Tibial artery (tissue), 4 donors: ENCODE measurements at regions not wholly inside any gene's neighbourhood (a gene's known extent, or its start where the extent isn't known, plus 50 kb on each side); places are given as distances from the start of the nearest gene placed in this dataset.

Experiments used
- DNase-seq, 2 donors: peaks; one replicate each; pipeline ENCODE4 v3.0.0-alpha.2; 2019
- H3K27ac ChIP-seq, 2 donors: fragments of 200-600 bp; sonication (generic) in 1 of 2; 1 replicate in 1 of 2; 2 replicates in 1 of 2; pipeline ENCODE4 v1.5.1; 2018 to 2019; ENCODE audit warnings: mild to moderate bottlenecking in 1 of 2
- H3K27me3 ChIP-seq, 2 donors: fragments of 200-600 bp; sonication (generic) in 1 of 2; one replicate each; pipeline versions ENCODE4 v1.5.1 to v1.6.0; 2016 to 2019
- H3K36me3 ChIP-seq, 3 donors: fragments of 200-600 bp; sonication (generic) in 2 of 3; one replicate each; pipeline ENCODE4 v1.5.1; 2016 to 2019; ENCODE audit warnings: mild to moderate bottlenecking in 2 of 3
- H3K4me1 ChIP-seq, 4 donors: fragments of 200-600 bp; sonication (generic) in 2 of 4; 1 replicate in 3 of 4; 2 replicates in 1 of 4; pipeline ENCODE4 v1.5.1; 2016 to 2019
- H3K4me3 ChIP-seq, 2 donors: fragments of 200-600 bp; sonication (generic) in 1 of 2; 1 replicate in 1 of 2; 2 replicates in 1 of 2; pipeline ENCODE4 v1.5.1; 2018 to 2019; ENCODE audit warnings: mild to moderate bottlenecking in 2 of 2
- H3K9me3 ChIP-seq, 3 donors: fragments of 200-600 bp; sonication (generic) in 1 of 3; one replicate each; pipeline ENCODE4 v1.5.1; 2016 to 2019
- intact Hi-C: fragments of 100-400 bp; cut with DNase I; formaldehyde crosslinking; loops from one replicate; pipeline ENCODE4 v1.15.0; 2023; ENCODE audit warnings: low total_unique reads
- TF ChIP-seq, protein P1 (sequence below), 2 experiments: fragments of 200-600 bp in 1 of 2; fragments of 450-650 bp in 1 of 2; IDR thresholded peaks; one replicate each; pipeline ENCODE4 v1.5.1; 2017 to 2019; ENCODE audit warnings: antibody characterized with exemption in 2 of 2, mild to moderate bottlenecking in 1 of 2, moderate library complexity in 1 of 2

- Histone ChIP-seq H3K4me1 (no peaks in the 10 kb centered on the region), H3K4me3 (no peak overlapping the region), H3K27ac (no peak overlapping the region), H3K36me3 (no peaks in the 10 kb centered on the region), H3K27me3 (no peaks in the 10 kb centered on the region), H3K9me3 (no peaks in the 10 kb centered on the region)
- TF ChIP-seq, protein P1, sequence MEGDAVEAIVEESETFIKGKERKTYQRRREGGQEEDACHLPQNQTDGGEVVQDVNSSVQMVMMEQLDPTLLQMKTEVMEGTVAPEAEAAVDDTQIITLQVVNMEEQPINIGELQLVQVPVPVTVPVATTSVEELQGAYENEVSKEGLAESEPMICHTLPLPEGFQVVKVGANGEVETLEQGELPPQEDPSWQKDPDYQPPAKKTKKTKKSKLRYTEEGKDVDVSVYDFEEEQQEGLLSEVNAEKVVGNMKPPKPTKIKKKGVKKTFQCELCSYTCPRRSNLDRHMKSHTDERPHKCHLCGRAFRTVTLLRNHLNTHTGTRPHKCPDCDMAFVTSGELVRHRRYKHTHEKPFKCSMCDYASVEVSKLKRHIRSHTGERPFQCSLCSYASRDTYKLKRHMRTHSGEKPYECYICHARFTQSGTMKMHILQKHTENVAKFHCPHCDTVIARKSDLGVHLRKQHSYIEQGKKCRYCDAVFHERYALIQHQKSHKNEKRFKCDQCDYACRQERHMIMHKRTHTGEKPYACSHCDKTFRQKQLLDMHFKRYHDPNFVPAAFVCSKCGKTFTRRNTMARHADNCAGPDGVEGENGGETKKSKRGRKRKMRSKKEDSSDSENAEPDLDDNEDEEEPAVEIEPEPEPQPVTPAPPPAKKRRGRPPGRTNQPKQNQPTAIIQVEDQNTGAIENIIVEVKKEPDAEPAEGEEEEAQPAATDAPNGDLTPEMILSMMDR (IDR thresholded peaks at IDR 0.05) = no peak
- intact Hi-C loops = no loop called here
- DNase-seq = no peak
Observed at GRCh38 chr1:102262994-102263393, 266.3 kb upstream of the OLFM3 start.

DNA sequence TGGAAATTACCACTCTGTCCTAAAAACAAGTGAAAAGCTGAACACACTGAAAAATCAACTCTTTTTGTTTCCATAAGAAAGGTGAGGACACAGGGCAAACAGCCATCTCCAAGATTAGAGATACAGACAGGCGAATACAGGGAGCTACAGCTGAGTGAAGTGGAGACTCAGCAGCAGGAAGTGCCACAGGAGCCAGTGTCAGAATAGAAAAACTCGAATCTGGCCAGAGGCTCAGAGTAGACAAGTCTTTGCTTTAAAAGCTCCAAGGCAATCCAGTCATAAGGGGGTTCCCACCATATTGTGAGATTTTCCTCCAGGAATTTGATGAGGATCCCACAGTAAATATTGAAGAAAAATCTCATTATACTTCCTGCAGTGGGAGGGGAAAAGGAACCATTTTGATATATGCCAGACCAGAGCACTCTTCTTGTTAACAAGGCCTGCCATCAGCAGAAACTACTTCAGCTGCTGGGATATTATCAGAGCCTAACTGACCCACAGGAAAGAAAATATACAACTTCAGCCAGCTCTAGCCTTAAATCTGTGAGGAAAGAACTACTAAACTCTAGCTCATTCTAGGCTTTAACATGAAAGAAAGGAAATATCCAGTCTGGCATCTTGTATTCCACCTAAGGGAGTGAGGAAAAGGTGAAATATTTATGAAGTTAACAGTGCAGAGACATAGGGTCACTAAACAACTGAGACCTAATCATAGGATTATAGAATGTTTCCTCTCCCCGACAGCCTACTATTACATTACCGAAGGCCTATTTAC, 256.2 kb upstream of the OLFM3 start:
- no peaks in the 10 kb centered on the region for H3K4me1 ChIP-seq
- H3K36me3 ChIP-seq = no peaks in the 10 kb centered on the region
- H3K4me3 ChIP-seq = no peak overlapping the region
- intact Hi-C loops = no loop called here
- no peak overlapping the region for H3K27ac ChIP-seq
- H3K27me3 ChIP-seq = no peaks in the 10 kb centered on the region
- TF ChIP-seq, protein P1 (IDR thresholded peaks at IDR 0.05) = no peak
- DNase-seq = no peak
- H3K9me3 ChIP-seq = no peaks in the 10 kb centered on the region

DNA sequence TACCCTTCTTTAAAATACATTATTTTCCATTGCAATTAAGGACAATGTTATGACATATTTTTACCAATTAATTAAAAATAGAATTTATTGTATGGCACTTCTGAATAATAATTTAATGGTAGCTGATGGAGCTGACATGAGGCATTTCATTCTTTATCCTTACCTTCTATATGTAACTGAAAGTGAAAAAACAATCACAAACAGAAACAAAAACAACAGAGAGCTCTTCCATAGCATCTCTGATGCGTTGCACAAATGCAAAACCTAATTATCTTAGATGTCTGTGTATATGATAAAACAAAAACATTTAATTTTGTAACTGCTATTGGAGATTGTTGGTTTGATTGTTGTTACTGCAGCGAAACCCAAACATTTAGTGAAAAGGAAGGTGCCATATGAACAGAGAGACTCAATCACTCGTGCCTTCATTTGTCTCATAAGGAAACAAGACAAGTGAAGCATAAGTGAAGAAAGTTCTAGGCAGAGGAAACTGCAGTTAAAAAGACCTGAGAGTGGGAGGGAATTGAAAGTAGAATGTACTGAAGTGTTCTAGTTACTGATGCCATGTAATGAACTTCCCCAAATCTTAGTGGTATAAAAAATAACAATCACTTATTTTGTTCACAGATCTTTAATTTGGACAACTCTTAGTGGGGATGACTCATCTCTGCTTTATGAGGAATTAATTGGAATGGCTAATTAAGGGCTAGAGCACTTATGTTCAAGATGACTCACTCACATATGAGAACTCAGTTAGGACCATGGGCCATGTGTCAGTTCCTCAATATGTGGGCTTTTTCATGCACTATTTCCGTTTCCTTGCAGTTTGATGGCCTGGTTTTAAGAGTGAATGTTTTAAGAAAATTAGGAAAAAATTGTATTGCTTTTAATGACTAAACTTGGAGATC, 245.0 kb upstream of the OLFM3 start:
- no peaks in the 10 kb centered on the region for H3K27me3 ChIP-seq
- no peak for DNase-seq
- no peaks in the 10 kb centered on the region for H3K9me3 ChIP-seq
- intact Hi-C loops = no loop called here
- no peaks in the 10 kb centered on the region for H3K4me1 ChIP-seq
- no peaks in the 10 kb centered on the region for H3K36me3 ChIP-seq
- H3K27ac ChIP-seq = no peak overlapping the region
- TF ChIP-seq, protein P1 (IDR thresholded peaks at IDR 0.05) = no peak
- no peak overlapping the region for H3K4me3 ChIP-seq

GRCh38 chr1:102239247-102239646, 242.5 kb upstream of the OLFM3 start:
- DNase-seq = no peak
- Histone ChIP-seq H3K27ac (no peak overlapping the region), H3K9me3 (peaks cover 0 to 5% (median 0%) of the 10 kb centered on the region in 3 donors), H3K4me1 (no peaks in the 10 kb centered on the region), H3K36me3 (no peaks in the 10 kb centered on the region), H3K4me3 (no peak overlapping the region), H3K27me3 (no peaks in the 10 kb centered on the region)
- intact Hi-C loops = no loop called here
- TF ChIP-seq, protein P1 (IDR thresholded peaks at IDR 0.05) = no peak

- Histone ChIP-seq H3K9me3 (peaks cover 0 to 5% (median 0%) of the 10 kb centered on the region in 3 donors), H3K4me1 (no peaks in the 10 kb centered on the region), H3K27ac (no peak overlapping the region), H3K27me3 (no peaks in the 10 kb centered on the region), H3K4me3 (no peak overlapping the region), H3K36me3 (no peaks in the 10 kb centered on the region)
- TF ChIP-seq, protein P1 (IDR thresholded peaks at IDR 0.05) = no peak
- DNase-seq = no peak
- intact Hi-C loops = no loop called here
Observed at GRCh38 chr1:102234753-102235359, 238.1 kb upstream of the OLFM3 start.
